H1 (cell line): ENCODE measurements at regions not wholly inside any gene's neighbourhood (a gene's known extent, or its start where the extent isn't known, plus 50 kb on each side); places are given as distances from the start of the nearest gene placed in this dataset.

Experiments used
- CTCF ChIA-PET: fragments of 300-600 bp; sonication (Branson Sonifier 250); formaldehyde crosslinking; loops from one replicate; lab custom pipeline; 2021; ENCODE audit not compliant: partially characterized antibody; lab: Charles Lee
- POLR2A ChIA-PET: fragments of 300-600 bp; sonication (Branson Sonifier 250); formaldehyde crosslinking; loops from one replicate; lab custom pipeline; 2021; ENCODE audit warnings: inconsistent platforms; ENCODE audit not compliant: partially characterized antibody; lab: Charles Lee
- DNase-seq, 2 experiments: peaks; one replicate each; pipeline versions ENCODE4 v3.0.0 to v3.0.0-alpha.2; 2010 to 2022; ENCODE audit warnings: low spot score in 2 of 2, low read depth in 1 of 2, mixed read lengths in 1 of 2
- FAIRE-seq: peaks from 2 replicates; lab custom pipeline; 2011; peaks lifted over from hg19 to GRCh38; lab: Jason Lieb, UNC
- H2AFZ ChIP-seq: 2 replicates; pipeline ENCODE4 v1.8.1; 2012; ENCODE audit warnings: low read length, inconsistent platforms
- H2AK5ac ChIP-seq: 2 replicates; pipeline ENCODE4 v1.6.1; 2013; ENCODE audit warnings: low read depth, low read length
- H2BK120ac ChIP-seq: replicated peaks from 2 replicates; pipeline ENCODE3; 2013; ENCODE audit warnings: low read depth, low read length, inconsistent platforms
- H2BK12ac ChIP-seq: 2 replicates; pipeline ENCODE4 v1.6.1; 2013; ENCODE audit warnings: low read depth, low read length
- H2BK15ac ChIP-seq: 2 replicates; pipeline ENCODE4 v1.6.1; 2013; ENCODE audit warnings: low read length
- H2BK20ac ChIP-seq: 2 replicates; pipeline ENCODE4 v1.6.1; 2013; ENCODE audit warnings: low read length
- H2BK5ac ChIP-seq: 2 replicates; pipeline ENCODE4 v1.6.1; 2013; ENCODE audit warnings: low read depth, low read length
- H3K14ac ChIP-seq: 2 replicates; pipeline ENCODE4 v1.6.1; 2013; ENCODE audit warnings: inconsistent platforms; ENCODE audit not compliant: insufficient read length
- H3K18ac ChIP-seq: 2 replicates; pipeline ENCODE4 v1.6.1; 2013; ENCODE audit warnings: low read length; ENCODE audit errors: extremely low read depth
- H3K23ac ChIP-seq: 2 replicates; pipeline ENCODE4 v1.6.1; 2013; ENCODE audit warnings: inconsistent platforms; ENCODE audit not compliant: insufficient read length
- H3K23me2 ChIP-seq: 2 replicates; pipeline ENCODE4 v1.6.1; 2013; ENCODE audit warnings: low read depth, low read length
- H3K27ac ChIP-seq: 2 replicates; pipeline ENCODE4 v1.6.1; 2011; ENCODE audit warnings: low read depth, low read length, inconsistent platforms
- H3K27me3 ChIP-seq, 4 experiments: replicated peaks in 1 of 4; 1 replicate in 1 of 4; 2 replicates in 3 of 4; pipeline versions ENCODE4 v1.6.1 to v1.8.1; 2011 to 2013; ENCODE audit warnings: low read length in 3 of 4, mild to moderate bottlenecking in 3 of 4, inconsistent platforms in 2 of 4, mixed read lengths in 2 of 4, moderate library complexity in 1 of 4; ENCODE audit not compliant: control insufficient read depth in 3 of 4, insufficient read depth in 3 of 4; ENCODE audit errors: extremely low read depth in 1 of 4
- H3K36me3 ChIP-seq, 4 experiments: 2 replicates each; pipeline versions ENCODE4 v1.6.1 to v1.8.1; 2011 to 2013; ENCODE audit warnings: mild to moderate bottlenecking in 4 of 4, low read length in 3 of 4, moderate library complexity in 2 of 4, control low read depth in 1 of 4, inconsistent platforms in 1 of 4; ENCODE audit not compliant: insufficient read depth in 4 of 4, control insufficient read depth in 2 of 4
- H3K4ac ChIP-seq: replicated peaks from 2 replicates; pipeline ENCODE3; 2013; ENCODE audit warnings: low read length, low read depth, mixed read lengths, inconsistent platforms; ENCODE audit not compliant: insufficient read length
- H3K4me1 ChIP-seq, 4 experiments: replicated peaks in 1 of 4; 1 replicate in 1 of 4; 2 replicates in 3 of 4; pipeline versions ENCODE4 v1.6.1 to v1.8.1; 2011 to 2013; ENCODE audit warnings: low read length in 3 of 4, inconsistent platforms in 2 of 4, mixed read lengths in 1 of 4; ENCODE audit not compliant: insufficient read depth in 4 of 4, control insufficient read depth in 3 of 4
- H3K4me2 ChIP-seq, 2 experiments: 2 replicates each; pipeline versions ENCODE4 v1.6.1 to v1.8.1; 2011 to 2013; ENCODE audit warnings: low read depth in 2 of 2, low read length in 2 of 2, control low read depth in 1 of 2, inconsistent platforms in 1 of 2, mild to moderate bottlenecking in 1 of 2; ENCODE audit not compliant: insufficient read depth in 1 of 2
- H3K4me3 ChIP-seq, 4 experiments: fragments of 200-600, 300-600 bp in 1 of 4; sonication (generic), shearing (Covaris generic), sonication (Bioruptor Twin) in 1 of 4; 2 replicates each; pipeline versions ENCODE4 v1.5.1 to v1.8.1; 2011 to 2016; ENCODE audit warnings: low read length in 4 of 4, low read depth in 3 of 4, control low read depth in 2 of 4, inconsistent platforms in 2 of 4, mild to moderate bottlenecking in 2 of 4, mixed read lengths in 1 of 4, moderate library complexity in 1 of 4; ENCODE audit not compliant: insufficient read depth in 2 of 4; ENCODE audit errors: extremely low read depth in 1 of 4
- H3K56ac ChIP-seq: replicated peaks from 2 replicates; pipeline ENCODE3; 2013; ENCODE audit warnings: low read depth, mild to moderate bottlenecking, mixed read lengths, low read length, inconsistent platforms; ENCODE audit not compliant: insufficient read length
- H3K79me1 ChIP-seq: 2 replicates; pipeline ENCODE4 v1.6.1; 2013; ENCODE audit warnings: low read depth, low read length, control low read depth
- H3K79me2 ChIP-seq, 2 experiments: 2 replicates each; pipeline versions ENCODE4 v1.6.1 to v1.8.1; 2012 to 2013; ENCODE audit warnings: low read length in 2 of 2, mild to moderate bottlenecking in 2 of 2, inconsistent platforms in 1 of 2; ENCODE audit not compliant: insufficient read depth in 2 of 2, control insufficient read depth in 1 of 2
- H3K9ac ChIP-seq, 4 experiments: replicated peaks in 1 of 4; 1 replicate in 1 of 4; 2 replicates in 3 of 4; pipeline versions ENCODE4 v1.6.1 to v1.8.1; 2011 to 2013; ENCODE audit warnings: low read depth in 3 of 4, low read length in 3 of 4, control low read depth in 2 of 4, mild to moderate bottlenecking in 2 of 4, moderate library complexity in 2 of 4, inconsistent platforms in 1 of 4; ENCODE audit errors: extremely low read depth in 1 of 4
- H3K9me3 ChIP-seq, 2 experiments: 2 replicates each; pipeline versions ENCODE4 v1.6.1 to v1.8.1; 2012 to 2013; ENCODE audit warnings: mild to moderate bottlenecking in 2 of 2, moderate library complexity in 2 of 2, control low read depth in 1 of 2, inconsistent platforms in 1 of 2, low read depth in 1 of 2, low read length in 1 of 2, mixed read lengths in 1 of 2; ENCODE audit not compliant: insufficient read depth in 2 of 2
- H4K20me1 ChIP-seq, 2 experiments: replicated peaks in 1 of 2; 2 replicates each; pipeline versions ENCODE3 to v1.8.1; 2011 to 2013; ENCODE audit warnings: inconsistent platforms in 2 of 2, low read length in 2 of 2, mild to moderate bottlenecking in 1 of 2; ENCODE audit not compliant: insufficient read depth in 2 of 2, control insufficient read depth in 1 of 2
- H4K5ac ChIP-seq: 2 replicates; pipeline ENCODE4 v1.6.1; 2013; ENCODE audit warnings: low read length, low read depth, mixed read lengths, inconsistent platforms; ENCODE audit not compliant: insufficient read length
- H4K8ac ChIP-seq: 2 replicates; pipeline ENCODE4 v1.8.0; 2013; ENCODE audit warnings: mild to moderate bottlenecking, moderate library complexity, low read length, inconsistent platforms; ENCODE audit not compliant: insufficient read depth; ENCODE audit errors: extremely low read depth
- H4K91ac ChIP-seq: replicated peaks from 2 replicates; pipeline ENCODE3; 2013; ENCODE audit warnings: low read length, mixed read lengths, inconsistent platforms; ENCODE audit not compliant: insufficient read length
- CHD1 ChIP-seq: IDR thresholded peaks from 2 replicates; pipeline ENCODE4 v1.6.1; 2012; ENCODE audit warnings: low read depth, low read length, improper control_type of control experiment
- EGR1 ChIP-seq: IDR thresholded peaks from 2 replicates; pipeline ENCODE4 v1.6.1; 2011; ENCODE audit warnings: low read depth, low read length, borderline replicate concordance
- EZH2 ChIP-seq: fragments of 200-600 bp; sonication (generic); IDR thresholded peaks from 2 replicates; pipeline ENCODE4 v1.7.1; 2012; ENCODE audit warnings: low read depth, mild to moderate bottlenecking, moderate library complexity, low read length, inconsistent platforms; ENCODE audit not compliant: severe bottlenecking
- FOSL1 ChIP-seq: IDR thresholded peaks from 2 replicates; pipeline ENCODE4 v1.6.1; 2011; ENCODE audit warnings: mild to moderate bottlenecking, low read depth, low read length, moderate library complexity; ENCODE audit not compliant: insufficient read depth
- HDAC6 ChIP-seq: IDR thresholded peaks from one replicate; pipeline ENCODE4 v1.7.1; 2012; ENCODE audit warnings: low read depth, mild to moderate bottlenecking, inconsistent platforms, low read length, moderate library complexity
- JUND ChIP-seq: IDR thresholded peaks from 2 replicates; pipeline ENCODE4 v1.6.1; 2011; ENCODE audit warnings: mild to moderate bottlenecking, improper control_type of control experiment, low read length
- RAD21 ChIP-seq, 2 experiments: IDR thresholded peaks in 1 of 2; conservative IDR thresholded peaks in 1 of 2; 2 replicates each; pipeline ENCODE4 v1.6.1; 2011; ENCODE audit warnings: low read depth in 2 of 2, low read length in 2 of 2, improper control_type of control experiment in 1 of 2, inconsistent platforms in 1 of 2, mild to moderate bottlenecking in 1 of 2, moderate library complexity in 1 of 2
- SP2 ChIP-seq: IDR thresholded peaks from 2 replicates; pipeline ENCODE4 v1.6.1; 2012; ENCODE audit warnings: mild to moderate bottlenecking, low read length, inconsistent platforms
- SUZ12 ChIP-seq: fragments of 200-600 bp; sonication (generic); IDR thresholded peaks from 2 replicates; pipeline ENCODE4 v1.6.1; 2012; ENCODE audit warnings: mild to moderate bottlenecking, inconsistent platforms, low read length, moderate library complexity, mixed read lengths
- YY1 ChIP-seq: IDR thresholded peaks from 2 replicates; pipeline ENCODE4 v1.6.1; 2011; ENCODE audit warnings: low read depth, mild to moderate bottlenecking, low read length
- WGBS, 2 experiments: shearing (Covaris generic) in 1 of 2; methylation state at CpG; one replicate each; pipeline versions ENCODE4 v1.1.6 to v1.1.7; 2013 to 2015; ENCODE audit warnings: low lambda C conversion rate in 2 of 2, mixed read lengths in 2 of 2, inconsistent platforms in 1 of 2, low coverage in 1 of 2, missing lambda C conversion rate in 1 of 2; ENCODE audit not compliant: insufficient replicate concordance in 2 of 2, insufficient coverage in 1 of 2, insufficient read length in 1 of 2; ENCODE audit errors: extremely low coverage in 1 of 2, missing lambda C conversion rate in 1 of 2; 5-methylcytosine and 5-hydroxymethylcytosine counted together
- TF ChIP-seq, protein P1 (sequence below): IDR thresholded peaks from 2 replicates; pipeline ENCODE4 v1.6.1; 2011; ENCODE audit warnings: low read depth, mild to moderate bottlenecking, low read length; ENCODE audit not compliant: insufficient read depth

DNA sequence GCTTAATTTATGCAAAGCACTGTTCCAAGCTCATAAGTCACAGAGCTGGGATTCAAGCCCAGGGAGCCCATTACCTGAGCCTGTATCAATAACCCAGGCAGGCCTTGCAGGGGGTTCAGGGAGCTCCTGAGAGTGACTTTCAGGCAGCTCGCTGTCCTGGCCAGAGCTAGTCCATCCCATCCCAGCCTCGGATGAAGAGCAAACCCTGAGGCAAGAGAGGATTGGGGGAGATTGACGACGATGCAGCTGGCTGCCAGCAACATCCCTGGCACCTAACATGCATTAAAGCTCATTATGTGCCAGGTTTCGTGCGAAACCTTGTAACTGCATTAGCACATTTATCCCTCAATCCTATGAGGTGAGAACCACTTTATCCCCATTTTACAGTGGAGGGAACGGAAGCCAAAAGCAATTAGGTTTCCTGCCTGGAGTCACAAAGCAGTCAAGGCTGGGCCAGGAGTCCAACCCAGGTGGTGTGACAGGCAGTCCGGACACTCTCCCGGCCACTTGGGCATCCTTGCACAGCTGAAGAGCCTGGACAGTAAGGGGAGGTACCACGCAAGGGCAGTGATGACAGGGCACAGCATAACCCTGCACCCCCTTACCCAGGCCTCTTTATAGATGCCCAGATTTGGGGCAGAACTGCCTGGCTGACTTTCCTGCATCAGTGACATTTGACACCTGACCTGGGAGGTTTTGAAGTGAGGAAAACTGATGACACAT lies 129.8 kb upstream of the CHST15 start:
- no peak overlapping the region for H2BK120ac ChIP-seq
- no peak overlapping the region for H4K8ac ChIP-seq
- DNase-seq: peak in 1 of 2 experiments; percentile 42
- no peak overlapping the region for H4K91ac ChIP-seq
- H3K27me3 ChIP-seq: no peaks in the 10 kb centered on the region; a peak in 2 of 7 replicates
- H3K4me2 ChIP-seq: no peak overlapping the region
- H3K4me3 ChIP-seq: no peak overlapping the region
- H3K27ac ChIP-seq: no peak overlapping the region
- no peaks in the 10 kb centered on the region for H3K23me2 ChIP-seq
- no peak overlapping the region for H3K14ac ChIP-seq
- H3K23ac ChIP-seq: no peak overlapping the region
- 82% methylated on average over 10 of the region's 10 CpGs; no CpG with 5 or more reads in 1 of the 2 experiments for WGBS, 2 experiments
- no peak overlapping the region for H4K5ac ChIP-seq
- FAIRE-seq: no peak
- no peaks in the 10 kb centered on the region for H3K79me2 ChIP-seq
- H3K18ac ChIP-seq: no peak overlapping the region; the same call in 1 of the 2 replicates
- ChIA-PET POLR2A (interaction anchor here (0.9 kb wide), 1 partner anchor 195 kb away, joined by 3 read pairs; the partner anchor contains the start of gene OAT), CTCF (interaction anchor here (0.6 to 2.3 kb wide), 9 partner anchors 9 to 576 kb away, joined by 3 to 8 read pairs (median 3); no protein-coding TSS in a partner anchor)
- no peak overlapping the region for H2BK12ac ChIP-seq
- no peak overlapping the region for H3K9ac ChIP-seq
- no peak overlapping the region for H3K56ac ChIP-seq
- H2BK5ac ChIP-seq: no peak overlapping the region
- no peak overlapping the region for H3K4ac ChIP-seq
- no peaks in the 10 kb centered on the region for H3K79me1 ChIP-seq
- H2AK5ac ChIP-seq: no peak overlapping the region
- H2BK15ac ChIP-seq: 0 out of 2 replicates have a peak overlapping the region, but pooled peaks have one; percentile 83
- peaks cover 0 to 8% (median 6%) of the 10 kb centered on the region in 4 experiments; a peak in 3 of 7 replicates for H3K4me1 ChIP-seq
- H2AFZ ChIP-seq: no peak overlapping the region
- no peaks in the 10 kb centered on the region for H4K20me1 ChIP-seq
- no peak overlapping the region for H2BK20ac ChIP-seq
- no peaks in the 10 kb centered on the region; a peak in 1 of 8 replicates for H3K36me3 ChIP-seq
- H3K9me3 ChIP-seq: peaks cover 0 to 12% of the 10 kb centered on the region in 2 experiments; a peak in 2 of 4 replicates
- no peak for TF ChIP-seq CHD1
- TF ChIP-seq SUZ12: no peak
- TF ChIP-seq, protein P1, sequence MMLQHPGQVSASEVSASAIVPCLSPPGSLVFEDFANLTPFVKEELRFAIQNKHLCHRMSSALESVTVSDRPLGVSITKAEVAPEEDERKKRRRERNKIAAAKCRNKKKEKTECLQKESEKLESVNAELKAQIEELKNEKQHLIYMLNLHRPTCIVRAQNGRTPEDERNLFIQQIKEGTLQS: no peak
- no peak for TF ChIP-seq RAD21 (IDR thresholded peaks at IDR 0.05 in 1 of 2, conservative IDR thresholded peaks at IDR 0.05 in 1 of 2; ENCODE audit: low read depth in 2 of 2, low read length in 2 of 2)
- no peak for TF ChIP-seq EGR1
- no peak for TF ChIP-seq FOSL1
- TF ChIP-seq SP2: no peak
- TF ChIP-seq JUND: no peak
- TF ChIP-seq EZH2: no peak
- TF ChIP-seq YY1: no peak
- no peak for TF ChIP-seq HDAC6
